DND-41 (cell line): ENCODE measurements at regions not wholly inside any gene's neighbourhood (a gene's known extent, or its start where the extent isn't known, plus 50 kb on each side); places are given as distances from the start of the nearest gene placed in this dataset.

Source experiments
- EZH2 ChIP-seq: IDR thresholded peaks from 3 replicates; pipeline ENCODE4 v1.6.1; 2012; ENCODE audit warnings: borderline replicate concordance, low read depth, mild to moderate bottlenecking, moderate library complexity, low read length, inconsistent platforms; ENCODE audit not compliant: severe bottlenecking
- TF ChIP-seq, protein P1 (sequence below): IDR thresholded peaks from 2 replicates; pipeline ENCODE4 v1.5.1; 2012; ENCODE audit warnings: borderline replicate concordance, low read length, moderate library complexity, mild to moderate bottlenecking; ENCODE audit not compliant: poor library complexity, severe bottlenecking; ENCODE audit errors: extremely low read depth

DNA sequence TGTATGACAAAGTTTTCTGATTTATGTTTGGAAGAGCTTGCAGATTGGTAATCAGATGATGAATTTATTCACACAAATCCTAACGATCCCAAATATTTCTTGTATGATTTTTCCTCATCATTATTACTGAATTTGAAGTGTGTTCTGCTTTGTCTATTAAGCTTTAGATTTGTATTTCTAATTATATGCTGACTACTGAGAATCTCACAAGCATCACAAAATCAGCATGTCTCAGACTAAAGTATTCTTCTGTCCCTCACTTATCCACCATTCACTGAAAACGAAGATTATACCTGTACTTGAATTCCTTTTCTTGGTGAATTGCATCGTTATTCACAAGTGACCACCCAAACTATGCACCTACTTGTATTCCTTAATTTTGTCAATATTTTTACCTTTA is 796.3 kb upstream of the MAP3K7 start:
- TF ChIP-seq, protein P1, sequence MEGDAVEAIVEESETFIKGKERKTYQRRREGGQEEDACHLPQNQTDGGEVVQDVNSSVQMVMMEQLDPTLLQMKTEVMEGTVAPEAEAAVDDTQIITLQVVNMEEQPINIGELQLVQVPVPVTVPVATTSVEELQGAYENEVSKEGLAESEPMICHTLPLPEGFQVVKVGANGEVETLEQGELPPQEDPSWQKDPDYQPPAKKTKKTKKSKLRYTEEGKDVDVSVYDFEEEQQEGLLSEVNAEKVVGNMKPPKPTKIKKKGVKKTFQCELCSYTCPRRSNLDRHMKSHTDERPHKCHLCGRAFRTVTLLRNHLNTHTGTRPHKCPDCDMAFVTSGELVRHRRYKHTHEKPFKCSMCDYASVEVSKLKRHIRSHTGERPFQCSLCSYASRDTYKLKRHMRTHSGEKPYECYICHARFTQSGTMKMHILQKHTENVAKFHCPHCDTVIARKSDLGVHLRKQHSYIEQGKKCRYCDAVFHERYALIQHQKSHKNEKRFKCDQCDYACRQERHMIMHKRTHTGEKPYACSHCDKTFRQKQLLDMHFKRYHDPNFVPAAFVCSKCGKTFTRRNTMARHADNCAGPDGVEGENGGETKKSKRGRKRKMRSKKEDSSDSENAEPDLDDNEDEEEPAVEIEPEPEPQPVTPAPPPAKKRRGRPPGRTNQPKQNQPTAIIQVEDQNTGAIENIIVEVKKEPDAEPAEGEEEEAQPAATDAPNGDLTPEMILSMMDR = no peak
- no peak for TF ChIP-seq EZH2
